Sigmoid colon (tissue), 4 donors: ENCODE measurements at regions not wholly inside any gene's neighbourhood (a gene's known extent, or its start where the extent isn't known, plus 50 kb on each side); places are given as distances from the start of the nearest gene placed in this dataset.

Source experiments
- POLR2A ChIP-seq, 2 donors: fragments of 450-650 bp; IDR thresholded peaks; one replicate each; pipeline ENCODE4 v1.6.1; 2016; ENCODE audit warnings: antibody characterized with exemption in 2 of 2, mild to moderate bottlenecking in 2 of 2, moderate library complexity in 2 of 2
- POLR2AphosphoS5 ChIP-seq, 4 donors: sonication (generic); formaldehyde crosslinking; IDR thresholded peaks; one replicate each; pipeline ENCODE4 v1.6.1; 2017; ENCODE audit warnings: antibody characterized with exemption in 4 of 4
- TF ChIP-seq, protein P1 (sequence below), 4 experiments: fragments of 450-650 bp in 3 of 4; fragments of 200-600 bp in 1 of 4; IDR thresholded peaks; one replicate each; pipeline ENCODE4 v1.5.1; 2016 to 2019; ENCODE audit warnings: antibody characterized with exemption in 4 of 4, mild to moderate bottlenecking in 3 of 4, moderate library complexity in 2 of 4

DNA sequence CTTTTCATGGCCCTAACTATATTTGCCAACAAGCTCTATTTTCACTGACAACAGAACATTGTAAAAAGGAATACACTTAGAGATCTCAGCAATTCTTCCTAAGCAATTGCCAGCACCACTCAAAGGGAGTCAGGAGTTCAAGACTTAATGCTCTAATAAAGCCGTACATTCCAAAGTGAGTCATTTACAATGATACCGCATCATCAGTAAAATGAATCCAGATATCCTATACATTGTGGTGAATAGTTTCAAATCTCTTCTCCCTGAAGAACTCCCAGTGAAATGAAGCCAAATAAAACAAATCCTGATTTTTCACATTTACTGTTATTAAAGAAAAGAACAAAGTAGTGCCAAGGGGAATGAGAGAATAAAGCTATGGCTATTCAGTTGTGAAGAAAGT is 2898.7 kb upstream of the PCDH20 start:
- TF ChIP-seq, protein P1, sequence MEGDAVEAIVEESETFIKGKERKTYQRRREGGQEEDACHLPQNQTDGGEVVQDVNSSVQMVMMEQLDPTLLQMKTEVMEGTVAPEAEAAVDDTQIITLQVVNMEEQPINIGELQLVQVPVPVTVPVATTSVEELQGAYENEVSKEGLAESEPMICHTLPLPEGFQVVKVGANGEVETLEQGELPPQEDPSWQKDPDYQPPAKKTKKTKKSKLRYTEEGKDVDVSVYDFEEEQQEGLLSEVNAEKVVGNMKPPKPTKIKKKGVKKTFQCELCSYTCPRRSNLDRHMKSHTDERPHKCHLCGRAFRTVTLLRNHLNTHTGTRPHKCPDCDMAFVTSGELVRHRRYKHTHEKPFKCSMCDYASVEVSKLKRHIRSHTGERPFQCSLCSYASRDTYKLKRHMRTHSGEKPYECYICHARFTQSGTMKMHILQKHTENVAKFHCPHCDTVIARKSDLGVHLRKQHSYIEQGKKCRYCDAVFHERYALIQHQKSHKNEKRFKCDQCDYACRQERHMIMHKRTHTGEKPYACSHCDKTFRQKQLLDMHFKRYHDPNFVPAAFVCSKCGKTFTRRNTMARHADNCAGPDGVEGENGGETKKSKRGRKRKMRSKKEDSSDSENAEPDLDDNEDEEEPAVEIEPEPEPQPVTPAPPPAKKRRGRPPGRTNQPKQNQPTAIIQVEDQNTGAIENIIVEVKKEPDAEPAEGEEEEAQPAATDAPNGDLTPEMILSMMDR (IDR thresholded peaks at IDR 0.05), result no peak
- TF ChIP-seq POLR2A (IDR thresholded peaks at IDR 0.05), result no peak
- TF ChIP-seq POLR2AphosphoS5 (IDR thresholded peaks at IDR 0.05), result no peak
